ENCODE measurements at regions not wholly inside any gene's neighbourhood (a gene's known extent, or its start where the extent isn't known, plus 50 kb on each side); places are given as distances from the start of the nearest gene placed in this dataset.

GRCh38 chr11:70868341-70868885 is 384.0 kb downstream of the SHANK2 start:
- Histone ChIP-seq H3K4me1 (ENCODE audit: control extremely low read depth in 1 of 4, control insufficient read depth in 4 of 4, insufficient read depth in 4 of 4, low read length in 3 of 4) (peaks cover 0 to 3% (median 0%) of the 10 kb centered on the region in 4 experiments), H3K27ac (ENCODE audit: insufficient read depth in 1 of 2, low read depth in 1 of 2, low read length in 2 of 2, poor library complexity in 1 of 2, severe bottlenecking in 2 of 2) (no peak overlapping the region), H3K9me3 (ENCODE audit: control extremely low read depth in 1 of 5, control insufficient read depth in 4 of 5, insufficient read depth in 2 of 5, low read depth in 1 of 5, low read length in 4 of 5) (no peaks in the 10 kb centered on the region), H3K36me3 (ENCODE audit: control insufficient read depth in 4 of 4, insufficient read depth in 4 of 4, low read length in 3 of 4) (no peaks in the 10 kb centered on the region), H3K4me3 (ENCODE audit: control insufficient read depth in 1 of 7, extremely low read depth in 1 of 7, insufficient read depth in 4 of 7, low read depth in 2 of 7, low read length in 6 of 7) (no peak overlapping the region), H3K27me3 (replicated peaks in 2 of 5; ENCODE audit: control insufficient read depth in 4 of 5, insufficient read depth in 5 of 5, low read length in 4 of 5) (peaks cover 0 to 23% (median 2%) of the 10 kb centered on the region in 5 experiments)
- WGBS (ENCODE audit: insufficient coverage), result 85% methylated on average over 6 of the region's 8 CpGs
- no peak for DNase-seq
- ChIA-PET POLR2A (no interaction called here), CTCF (no interaction called here)

- ChIA-PET CTCF (no interaction called here), POLR2A (no interaction called here)
- no peak overlapping the region for H3K27ac ChIP-seq (ENCODE audit: insufficient read depth in 1 of 2, low read depth in 1 of 2, low read length in 2 of 2, poor library complexity in 1 of 2, severe bottlenecking in 2 of 2)
- 95% methylated on average over 10 of the region's 10 CpGs for WGBS (ENCODE audit: insufficient coverage)
- H3K36me3 ChIP-seq (ENCODE audit: control insufficient read depth in 4 of 4, insufficient read depth in 4 of 4, low read length in 3 of 4), result no peaks in the 10 kb centered on the region
- H3K4me1 ChIP-seq (ENCODE audit: control extremely low read depth in 1 of 4, control insufficient read depth in 4 of 4, insufficient read depth in 4 of 4, low read length in 3 of 4), result peaks cover 0 to 3% (median 0%) of the 10 kb centered on the region in 4 experiments
- H3K9me3 ChIP-seq (ENCODE audit: control extremely low read depth in 1 of 5, control insufficient read depth in 4 of 5, insufficient read depth in 2 of 5, low read depth in 1 of 5, low read length in 4 of 5), result no peaks in the 10 kb centered on the region
- H3K4me3 ChIP-seq (ENCODE audit: control insufficient read depth in 1 of 7, extremely low read depth in 1 of 7, insufficient read depth in 4 of 7, low read depth in 2 of 7, low read length in 6 of 7), result no peak overlapping the region
- peaks cover 0 to 28% (median 7%) of the 10 kb centered on the region in 5 experiments for H3K27me3 ChIP-seq (replicated peaks in 2 of 5; ENCODE audit: control insufficient read depth in 4 of 5, insufficient read depth in 5 of 5, low read length in 4 of 5)
- no peak for DNase-seq
Observed at GRCh38 chr11:70869054-70869453, 383.3 kb downstream of the SHANK2 start.

GRCh38 chr11:70871881-70872280 is 380.5 kb downstream of the SHANK2 start:
- peaks cover 0 to 10% (median 3%) of the 10 kb centered on the region in 4 experiments for H3K4me1 ChIP-seq (ENCODE audit: control extremely low read depth in 1 of 4, control insufficient read depth in 4 of 4, insufficient read depth in 4 of 4, low read length in 3 of 4)
- ChIA-PET POLR2A (no interaction called here), CTCF (no interaction called here)
- peaks cover 0 to 29% (median 7%) of the 10 kb centered on the region in 5 experiments for H3K27me3 ChIP-seq (replicated peaks in 2 of 5; ENCODE audit: control insufficient read depth in 4 of 5, insufficient read depth in 5 of 5, low read length in 4 of 5)
- H3K9me3 ChIP-seq (ENCODE audit: control extremely low read depth in 1 of 5, control insufficient read depth in 4 of 5, insufficient read depth in 2 of 5, low read depth in 1 of 5, low read length in 4 of 5), result no peaks in the 10 kb centered on the region
- no peak overlapping the region for H3K27ac ChIP-seq (ENCODE audit: insufficient read depth in 1 of 2, low read depth in 1 of 2, low read length in 2 of 2, poor library complexity in 1 of 2, severe bottlenecking in 2 of 2)
- no peak for DNase-seq
- 92% methylated on average over 7 of the region's 12 CpGs for WGBS (ENCODE audit: insufficient coverage)
- no peak overlapping the region for H3K4me3 ChIP-seq (ENCODE audit: control insufficient read depth in 1 of 7, extremely low read depth in 1 of 7, insufficient read depth in 4 of 7, low read depth in 2 of 7, low read length in 6 of 7)
- no peaks in the 10 kb centered on the region for H3K36me3 ChIP-seq (ENCODE audit: control insufficient read depth in 4 of 4, insufficient read depth in 4 of 4, low read length in 3 of 4)

GRCh38 chr11:70872299-70872698 is 380.1 kb downstream of the SHANK2 start:
- peaks cover 0 to 30% (median 7%) of the 10 kb centered on the region in 5 experiments for H3K27me3 ChIP-seq (replicated peaks in 2 of 5; ENCODE audit: control insufficient read depth in 4 of 5, insufficient read depth in 5 of 5, low read length in 4 of 5)
- 94% methylated on average over 10 of the region's 11 CpGs for WGBS (ENCODE audit: insufficient coverage)
- ChIA-PET POLR2A (no interaction called here), CTCF (no interaction called here)
- no peak overlapping the region for H3K27ac ChIP-seq (ENCODE audit: insufficient read depth in 1 of 2, low read depth in 1 of 2, low read length in 2 of 2, poor library complexity in 1 of 2, severe bottlenecking in 2 of 2)
- H3K36me3 ChIP-seq (ENCODE audit: control insufficient read depth in 4 of 4, insufficient read depth in 4 of 4, low read length in 3 of 4), result no peaks in the 10 kb centered on the region
- H3K4me1 ChIP-seq (ENCODE audit: control extremely low read depth in 1 of 4, control insufficient read depth in 4 of 4, insufficient read depth in 4 of 4, low read length in 3 of 4), result peaks cover 0 to 10% (median 3%) of the 10 kb centered on the region in 4 experiments
- H3K4me3 ChIP-seq (ENCODE audit: control insufficient read depth in 1 of 7, extremely low read depth in 1 of 7, insufficient read depth in 4 of 7, low read depth in 2 of 7, low read length in 6 of 7), result no peak overlapping the region
- no peak for DNase-seq
- H3K9me3 ChIP-seq (ENCODE audit: control extremely low read depth in 1 of 5, control insufficient read depth in 4 of 5, insufficient read depth in 2 of 5, low read depth in 1 of 5, low read length in 4 of 5), result no peaks in the 10 kb centered on the region

GRCh38 chr11:70872955-70873735 is 379.2 kb downstream of the SHANK2 start:
- H3K9me3 ChIP-seq (ENCODE audit: control extremely low read depth in 1 of 5, control insufficient read depth in 4 of 5, insufficient read depth in 2 of 5, low read depth in 1 of 5, low read length in 4 of 5), result no peaks in the 10 kb centered on the region
- ChIA-PET CTCF (no interaction called here), POLR2A (no interaction called here)
- H3K4me1 ChIP-seq (ENCODE audit: control extremely low read depth in 1 of 4, control insufficient read depth in 4 of 4, insufficient read depth in 4 of 4, low read length in 3 of 4), result peaks cover 0 to 10% (median 3%) of the 10 kb centered on the region in 4 experiments
- H3K36me3 ChIP-seq (ENCODE audit: control insufficient read depth in 4 of 4, insufficient read depth in 4 of 4, low read length in 3 of 4), result no peaks in the 10 kb centered on the region
- WGBS (ENCODE audit: insufficient coverage), result 59% methylated on average over 13 of the region's 14 CpGs
- peaks cover 0 to 33% (median 7%) of the 10 kb centered on the region in 5 experiments for H3K27me3 ChIP-seq (replicated peaks in 2 of 5; ENCODE audit: control insufficient read depth in 4 of 5, insufficient read depth in 5 of 5, low read length in 4 of 5)
- no peak overlapping the region for H3K4me3 ChIP-seq (ENCODE audit: control insufficient read depth in 1 of 7, extremely low read depth in 1 of 7, insufficient read depth in 4 of 7, low read depth in 2 of 7, low read length in 6 of 7)
- H3K27ac ChIP-seq (ENCODE audit: insufficient read depth in 1 of 2, low read depth in 1 of 2, low read length in 2 of 2, poor library complexity in 1 of 2, severe bottlenecking in 2 of 2), result no peak overlapping the region
- peak; percentile 7 to 53 (median 26) for DNase-seq

GRCh38 chr11:70873736-70874412 is 378.5 kb downstream of the SHANK2 start:
- WGBS (ENCODE audit: insufficient coverage), result 100% methylated on average over 5 of the region's 6 CpGs
- Histone ChIP-seq H3K4me1 (ENCODE audit: control extremely low read depth in 1 of 4, control insufficient read depth in 4 of 4, insufficient read depth in 4 of 4, low read length in 3 of 4) (peaks cover 0 to 10% (median 3%) of the 10 kb centered on the region in 4 experiments), H3K27me3 (replicated peaks in 2 of 5; ENCODE audit: control insufficient read depth in 4 of 5, insufficient read depth in 5 of 5, low read length in 4 of 5) (peaks cover 0 to 37% (median 7%) of the 10 kb centered on the region in 5 experiments), H3K27ac (ENCODE audit: insufficient read depth in 1 of 2, low read depth in 1 of 2, low read length in 2 of 2, poor library complexity in 1 of 2, severe bottlenecking in 2 of 2) (no peak overlapping the region), H3K36me3 (ENCODE audit: control insufficient read depth in 4 of 4, insufficient read depth in 4 of 4, low read length in 3 of 4) (no peaks in the 10 kb centered on the region), H3K9me3 (ENCODE audit: control extremely low read depth in 1 of 5, control insufficient read depth in 4 of 5, insufficient read depth in 2 of 5, low read depth in 1 of 5, low read length in 4 of 5) (peaks cover 0 to 2% (median 0%) of the 10 kb centered on the region in 5 experiments), H3K4me3 (ENCODE audit: control insufficient read depth in 1 of 7, extremely low read depth in 1 of 7, insufficient read depth in 4 of 7, low read depth in 2 of 7, low read length in 6 of 7) (no peak overlapping the region)
- no peak for DNase-seq
- CTCF ChIA-PET, result no interaction called here
- POLR2A ChIA-PET, result no interaction called here

- POLR2A ChIA-PET, result no interaction called here
- Histone ChIP-seq H3K27ac (ENCODE audit: insufficient read depth in 1 of 2, low read depth in 1 of 2, low read length in 2 of 2, poor library complexity in 1 of 2, severe bottlenecking in 2 of 2) (no peak overlapping the region), H3K4me1 (ENCODE audit: control extremely low read depth in 1 of 4, control insufficient read depth in 4 of 4, insufficient read depth in 4 of 4, low read length in 3 of 4) (peaks cover 0 to 10% (median 3%) of the 10 kb centered on the region in 4 experiments), H3K27me3 (replicated peaks in 2 of 5; ENCODE audit: control insufficient read depth in 4 of 5, insufficient read depth in 5 of 5, low read length in 4 of 5) (peaks cover 0 to 29% (median 9%) of the 10 kb centered on the region in 5 experiments), H3K9me3 (ENCODE audit: control extremely low read depth in 1 of 5, control insufficient read depth in 4 of 5, insufficient read depth in 2 of 5, low read depth in 1 of 5, low read length in 4 of 5) (peaks cover 0 to 2% (median 0%) of the 10 kb centered on the region in 5 experiments), H3K4me3 (ENCODE audit: control insufficient read depth in 1 of 7, extremely low read depth in 1 of 7, insufficient read depth in 4 of 7, low read depth in 2 of 7, low read length in 6 of 7) (no peak overlapping the region), H3K36me3 (ENCODE audit: control insufficient read depth in 4 of 4, insufficient read depth in 4 of 4, low read length in 3 of 4) (no peaks in the 10 kb centered on the region)
- peak in 2 of 3 donors; percentile 4 to 45 for DNase-seq
- CTCF ChIA-PET, result no interaction called here
- 22% methylated on average over 7 of the region's 7 CpGs for WGBS (ENCODE audit: insufficient coverage)
Observed at GRCh38 chr11:70876685-70877084, 375.7 kb downstream of the SHANK2 start.
